GM12872 (cell line): ENCODE measurements at regions not wholly inside any gene's neighbourhood (a gene's known extent, or its start where the extent isn't known, plus 50 kb on each side); places are given as distances from the start of the nearest gene placed in this dataset.

Experiments
- CTCF ChIP-seq: IDR thresholded peaks from 3 replicates; pipeline ENCODE4 v1.5.1; 2011; ENCODE audit warnings: low read depth, mild to moderate bottlenecking, low read length, moderate library complexity; ENCODE audit not compliant: insufficient read depth

- TF ChIP-seq CTCF, result no peak
Observed at GRCh38 chr9:115978091-115978490, 175.5 kb upstream of the PAPPA start.

GRCh38 chr9:115978659-115979096 is 174.9 kb upstream of the PAPPA start:
- no peak for TF ChIP-seq CTCF

- TF ChIP-seq CTCF, result no peak
Observed at GRCh38 chr9:115980054-115980453, 173.5 kb upstream of the PAPPA start.

GRCh38 chr9:115980502-115980901 is 173.1 kb upstream of the PAPPA start:
- TF ChIP-seq CTCF, result no peak

- TF ChIP-seq CTCF, result no peak
Observed at GRCh38 chr9:115980976-115981375, 172.6 kb upstream of the PAPPA start.

- TF ChIP-seq CTCF, result no peak
Observed at GRCh38 chr9:115983366-115983765, 170.2 kb upstream of the PAPPA start.

- TF ChIP-seq CTCF, result no peak
Observed at GRCh38 chr9:115985657-115986056, 167.9 kb upstream of the PAPPA start.

GRCh38 chr9:115986508-115986907 is 167.1 kb upstream of the PAPPA start:
- no peak for TF ChIP-seq CTCF
